ENCODE measurements at regions not wholly inside any gene's neighbourhood (a gene's known extent, or its start where the extent isn't known, plus 50 kb on each side); places are given as distances from the start of the nearest gene placed in this dataset.

DNA sequence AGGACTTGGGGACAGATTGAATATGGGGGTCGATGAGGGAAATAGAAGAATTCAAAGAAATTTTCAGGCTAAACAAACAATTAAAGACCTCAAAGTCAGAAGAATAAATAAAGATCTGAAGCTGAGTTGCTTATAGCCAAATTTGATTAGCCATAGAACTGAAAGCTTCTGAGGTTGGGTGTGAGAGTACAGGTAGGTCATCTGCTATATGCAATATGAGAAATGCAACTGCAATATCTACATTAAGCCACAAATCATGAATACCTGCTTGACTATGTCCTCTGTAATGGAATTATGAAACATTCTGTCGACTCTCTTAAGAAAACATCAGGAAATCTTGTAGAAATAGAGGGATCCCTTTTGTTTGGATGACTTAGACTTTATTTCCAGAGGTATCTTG is 192.1 kb upstream of the PCDH15 start:
- TF ChIP-seq, protein P1, sequence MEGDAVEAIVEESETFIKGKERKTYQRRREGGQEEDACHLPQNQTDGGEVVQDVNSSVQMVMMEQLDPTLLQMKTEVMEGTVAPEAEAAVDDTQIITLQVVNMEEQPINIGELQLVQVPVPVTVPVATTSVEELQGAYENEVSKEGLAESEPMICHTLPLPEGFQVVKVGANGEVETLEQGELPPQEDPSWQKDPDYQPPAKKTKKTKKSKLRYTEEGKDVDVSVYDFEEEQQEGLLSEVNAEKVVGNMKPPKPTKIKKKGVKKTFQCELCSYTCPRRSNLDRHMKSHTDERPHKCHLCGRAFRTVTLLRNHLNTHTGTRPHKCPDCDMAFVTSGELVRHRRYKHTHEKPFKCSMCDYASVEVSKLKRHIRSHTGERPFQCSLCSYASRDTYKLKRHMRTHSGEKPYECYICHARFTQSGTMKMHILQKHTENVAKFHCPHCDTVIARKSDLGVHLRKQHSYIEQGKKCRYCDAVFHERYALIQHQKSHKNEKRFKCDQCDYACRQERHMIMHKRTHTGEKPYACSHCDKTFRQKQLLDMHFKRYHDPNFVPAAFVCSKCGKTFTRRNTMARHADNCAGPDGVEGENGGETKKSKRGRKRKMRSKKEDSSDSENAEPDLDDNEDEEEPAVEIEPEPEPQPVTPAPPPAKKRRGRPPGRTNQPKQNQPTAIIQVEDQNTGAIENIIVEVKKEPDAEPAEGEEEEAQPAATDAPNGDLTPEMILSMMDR (conservative IDR thresholded peaks at IDR 0.05): no peak
- H3K27ac Mint-ChIP-seq (ENCODE audit: unreplicated experiment): no peak overlapping the region
- no peak overlapping the region for H3K4me3 Mint-ChIP-seq
- H3K4me1 Mint-ChIP-seq: no peaks in the 10 kb centered on the region
- H3K9me3 Mint-ChIP-seq: peaks cover 15% of the 10 kb centered on the region
- peaks cover 3% of the 10 kb centered on the region for H3K36me3 Mint-ChIP-seq (ENCODE audit: low read depth)
- H3K27me3 Mint-ChIP-seq (ENCODE audit: low read depth): no peaks in the 10 kb centered on the region
- DNase-seq (ENCODE audit: low read depth, low spot score): no peak

DNA sequence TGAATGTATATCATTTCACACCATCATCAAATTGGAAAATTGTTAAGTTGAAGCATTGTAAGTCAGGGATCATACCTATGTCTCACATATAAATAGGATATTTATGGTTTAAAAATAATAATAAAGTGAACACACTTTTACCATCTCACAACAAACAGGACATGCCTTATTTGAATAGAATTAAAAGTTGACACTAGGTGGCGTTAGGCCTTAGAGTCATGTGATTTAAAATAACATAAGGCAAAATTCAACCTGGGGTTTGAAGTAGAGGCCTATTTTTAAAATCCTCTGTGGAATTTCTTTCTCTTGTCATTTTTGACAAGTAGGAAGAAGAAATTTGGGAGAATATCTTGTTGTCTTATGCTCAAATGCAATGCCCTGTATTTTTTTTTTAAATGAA is 184.7 kb upstream of the PCDH15 start:
- TF ChIP-seq, protein P1 (conservative IDR thresholded peaks at IDR 0.05): peak; percentile 65
- DNase-seq (ENCODE audit: low read depth, low spot score): no peak
- peaks cover 15% of the 10 kb centered on the region for H3K9me3 Mint-ChIP-seq
- peaks cover 3% of the 10 kb centered on the region for H3K36me3 Mint-ChIP-seq (ENCODE audit: low read depth)
- H3K4me1 Mint-ChIP-seq: no peaks in the 10 kb centered on the region
- no peak overlapping the region for H3K27ac Mint-ChIP-seq (ENCODE audit: unreplicated experiment)
- H3K27me3 Mint-ChIP-seq (ENCODE audit: low read depth): no peaks in the 10 kb centered on the region
- H3K4me3 Mint-ChIP-seq: no peak overlapping the region

DNA sequence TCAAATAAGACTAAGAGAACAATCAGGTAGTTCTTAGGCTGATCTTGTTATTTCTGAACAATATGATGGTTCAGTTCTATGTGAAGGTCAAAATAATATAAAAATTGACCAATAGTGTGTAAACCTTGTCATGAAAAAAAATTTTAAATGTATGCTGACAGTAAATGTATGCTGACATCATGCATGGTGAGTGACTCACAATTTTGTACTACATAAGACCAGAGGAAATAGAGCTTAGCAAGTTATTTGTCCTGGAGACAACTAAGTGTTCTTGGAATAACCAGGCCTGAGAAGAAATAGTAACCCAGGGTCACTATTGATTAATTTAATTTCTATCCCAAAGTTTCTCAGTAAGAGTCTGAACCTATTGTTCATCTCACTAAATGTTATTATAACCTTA is 182.2 kb upstream of the PCDH15 start:
- TF ChIP-seq, protein P1 (conservative IDR thresholded peaks at IDR 0.05): no peak
- H3K36me3 Mint-ChIP-seq (ENCODE audit: low read depth): no peaks in the 10 kb centered on the region

DNA sequence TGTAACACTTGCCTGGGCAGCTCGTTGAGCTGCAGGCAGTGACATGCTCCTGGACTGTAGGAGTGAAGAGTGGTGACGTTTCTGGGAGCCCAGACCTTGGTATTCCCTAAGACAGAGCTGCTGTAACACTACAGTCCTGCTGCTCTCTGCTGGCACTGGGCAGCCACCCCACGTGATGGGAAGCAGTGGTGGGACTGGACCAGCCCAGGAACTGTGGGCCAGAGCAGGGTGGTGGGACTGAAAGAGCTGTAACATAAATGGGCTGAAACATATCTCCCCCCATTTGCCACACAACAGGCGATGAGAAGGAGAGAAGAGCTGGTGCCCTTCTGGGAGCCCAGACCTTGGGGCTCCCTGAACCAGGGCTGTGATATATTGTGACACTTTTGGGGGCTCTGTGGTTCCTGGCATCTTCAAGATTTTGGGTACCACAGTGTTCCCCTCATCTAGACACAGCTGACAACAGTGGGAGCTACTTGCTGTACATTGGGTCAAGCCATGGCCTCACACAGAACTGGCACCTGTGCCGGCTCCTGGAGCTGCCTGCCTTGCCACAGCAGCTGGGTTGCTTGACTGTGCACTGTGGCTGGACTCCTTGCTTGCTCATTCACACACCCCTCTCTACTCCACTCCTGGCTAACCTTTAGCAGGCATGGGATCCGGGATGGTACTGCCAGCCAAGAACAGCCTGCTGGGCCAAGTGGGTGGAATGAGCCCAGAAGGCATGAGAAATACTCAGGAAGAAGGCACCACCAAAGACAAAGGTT is 161.3 kb upstream of the PCDH15 start:
- H3K27me3 Mint-ChIP-seq (ENCODE audit: low read depth): no peaks in the 10 kb centered on the region
- TF ChIP-seq, protein P1 (conservative IDR thresholded peaks at IDR 0.05): no peak
- no peaks in the 10 kb centered on the region for H3K4me1 Mint-ChIP-seq
- peaks cover 8% of the 10 kb centered on the region for H3K9me3 Mint-ChIP-seq
- no peak overlapping the region for H3K4me3 Mint-ChIP-seq
- H3K36me3 Mint-ChIP-seq (ENCODE audit: low read depth): no peaks in the 10 kb centered on the region
- H3K27ac Mint-ChIP-seq (ENCODE audit: unreplicated experiment): no peak overlapping the region
- no peak for DNase-seq (ENCODE audit: low read depth, low spot score)

More for the DNA sequence above, 182.2 kb upstream of the PCDH15 start:
- no peaks in the 10 kb centered on the region for H3K4me1 Mint-ChIP-seq
- peaks cover 5% of the 10 kb centered on the region for H3K9me3 Mint-ChIP-seq
- no peak overlapping the region for H3K4me3 Mint-ChIP-seq
- DNase-seq (ENCODE audit: low read depth, low spot score): no peak
- H3K27me3 Mint-ChIP-seq (ENCODE audit: low read depth): no peaks in the 10 kb centered on the region
- H3K27ac Mint-ChIP-seq (ENCODE audit: unreplicated experiment): no peak overlapping the region

DNA sequence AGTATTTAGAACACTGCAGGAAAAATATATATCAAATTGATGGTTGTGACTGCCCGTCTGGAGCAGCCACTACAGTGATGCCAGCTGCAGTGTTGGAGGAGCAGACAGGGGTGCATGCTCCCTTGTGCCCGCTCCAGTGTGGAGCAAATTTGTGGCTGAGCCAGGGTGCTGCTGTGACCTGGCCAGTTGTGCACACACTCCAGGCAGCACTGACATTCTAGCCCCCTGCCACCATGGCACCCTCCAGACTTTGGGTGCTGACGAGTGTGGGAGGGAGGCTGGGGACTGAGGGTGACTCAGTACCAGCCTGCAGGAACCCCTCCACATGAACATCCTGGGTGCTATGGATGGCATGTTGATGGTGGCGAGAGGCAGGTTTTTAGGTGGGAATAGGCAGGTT is 160.0 kb upstream of the PCDH15 start:
- H3K27ac Mint-ChIP-seq (ENCODE audit: unreplicated experiment): no peak overlapping the region
- no peaks in the 10 kb centered on the region for H3K27me3 Mint-ChIP-seq (ENCODE audit: low read depth)
- no peak overlapping the region for H3K4me3 Mint-ChIP-seq
- no peak for DNase-seq (ENCODE audit: low read depth, low spot score)
- TF ChIP-seq, protein P1 (conservative IDR thresholded peaks at IDR 0.05): no peak
- no peaks in the 10 kb centered on the region for H3K36me3 Mint-ChIP-seq (ENCODE audit: low read depth)
- H3K4me1 Mint-ChIP-seq: no peaks in the 10 kb centered on the region
- H3K9me3 Mint-ChIP-seq: peaks cover 8% of the 10 kb centered on the region
